ENCODE measurements at regions not wholly inside any gene's neighbourhood (a gene's known extent, or its start where the extent isn't known, plus 50 kb on each side); places are given as distances from the start of the nearest gene placed in this dataset.

DNA sequence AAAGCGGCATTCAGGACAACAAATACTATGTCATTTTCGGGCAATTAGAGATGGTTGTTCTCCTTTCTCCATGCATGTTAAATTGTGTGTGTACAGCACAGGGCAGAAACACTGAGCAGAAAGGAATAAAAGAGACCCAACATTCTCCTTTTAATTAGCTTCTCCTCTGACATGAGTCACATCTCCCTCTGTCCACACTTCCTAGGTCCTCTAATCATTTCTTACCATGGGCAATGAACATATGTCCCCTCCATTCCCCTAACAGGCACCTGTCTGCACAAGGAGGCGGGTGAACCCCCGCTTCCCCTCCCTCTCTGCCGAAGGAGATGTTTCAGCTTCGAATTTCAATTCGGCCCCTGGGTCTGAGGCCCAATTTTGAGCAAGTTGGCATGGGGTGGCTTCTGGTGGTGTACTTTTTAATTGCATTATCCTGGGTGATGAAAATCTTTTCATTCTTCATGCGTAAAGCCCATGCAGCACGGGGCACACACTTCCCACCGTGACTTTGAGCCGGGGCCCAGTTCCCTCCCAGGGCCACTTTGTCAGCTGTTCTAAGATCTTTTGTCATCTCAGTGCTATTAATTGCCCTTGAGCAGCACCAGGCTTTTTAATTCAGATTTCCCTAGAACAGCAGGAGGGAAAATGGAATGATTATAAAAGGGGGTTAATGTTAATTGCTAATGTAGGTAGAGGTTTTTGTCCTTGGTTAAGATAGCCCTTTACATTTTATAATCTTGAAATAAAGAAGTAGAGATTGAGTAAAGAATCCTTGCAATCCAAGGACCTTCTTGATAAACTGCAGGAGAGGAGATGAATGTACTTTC, 219.5 kb upstream of the NRP1 start:
- no peak overlapping the region for H3K4me3 ChIP-seq
- DNase-seq (ENCODE audit: low spot score), result no peak
- no peak overlapping the region for H3K27ac ChIP-seq
- no peaks in the 10 kb centered on the region for H3K36me3 ChIP-seq
- TF ChIP-seq CTCF (IDR thresholded peaks at IDR 0.05), result no peak
- no peaks in the 10 kb centered on the region for H3K4me1 ChIP-seq
- H3K9me3 ChIP-seq, result no peaks in the 10 kb centered on the region
- no peaks in the 10 kb centered on the region for H3K27me3 ChIP-seq

DNA sequence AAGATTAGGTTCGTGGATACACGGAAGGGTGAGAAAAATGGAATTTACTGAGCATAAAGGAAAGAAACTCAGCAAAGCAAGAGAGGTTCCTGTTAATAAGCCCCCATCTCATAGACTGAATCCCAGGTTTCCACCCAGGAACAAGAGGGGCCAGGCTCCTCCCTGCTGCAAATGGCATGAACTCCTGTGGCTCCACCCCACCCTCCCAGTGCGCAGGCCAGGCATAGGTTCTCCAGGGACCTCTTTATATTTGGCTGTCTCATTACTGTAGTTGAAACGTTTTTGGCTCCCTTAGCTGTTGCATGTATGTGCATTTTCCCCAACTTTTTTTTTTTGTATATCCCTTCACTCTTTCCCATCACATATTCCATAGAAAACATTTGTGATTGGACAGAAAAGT, 217.8 kb upstream of the NRP1 start:
- Histone ChIP-seq H3K36me3 (no peaks in the 10 kb centered on the region), H3K4me3 (no peak overlapping the region), H3K27ac (no peak overlapping the region), H3K9me3 (no peaks in the 10 kb centered on the region), H3K27me3 (no peaks in the 10 kb centered on the region), H3K4me1 (no peaks in the 10 kb centered on the region)
- no peak for TF ChIP-seq CTCF (IDR thresholded peaks at IDR 0.05)
- no peak for DNase-seq (ENCODE audit: low spot score)

- H3K27ac ChIP-seq, result no peak overlapping the region
- no peaks in the 10 kb centered on the region for H3K27me3 ChIP-seq
- no peak overlapping the region for H3K4me3 ChIP-seq
- H3K4me1 ChIP-seq, result no peaks in the 10 kb centered on the region
- H3K9me3 ChIP-seq, result no peaks in the 10 kb centered on the region
- TF ChIP-seq CTCF (IDR thresholded peaks at IDR 0.05), result no peak
- DNase-seq (ENCODE audit: low spot score), result no peak
- no peaks in the 10 kb centered on the region for H3K36me3 ChIP-seq
These were observed 216.3 kb upstream of the NRP1 start for GRCh38 chr10:33550811-33551210.

DNA sequence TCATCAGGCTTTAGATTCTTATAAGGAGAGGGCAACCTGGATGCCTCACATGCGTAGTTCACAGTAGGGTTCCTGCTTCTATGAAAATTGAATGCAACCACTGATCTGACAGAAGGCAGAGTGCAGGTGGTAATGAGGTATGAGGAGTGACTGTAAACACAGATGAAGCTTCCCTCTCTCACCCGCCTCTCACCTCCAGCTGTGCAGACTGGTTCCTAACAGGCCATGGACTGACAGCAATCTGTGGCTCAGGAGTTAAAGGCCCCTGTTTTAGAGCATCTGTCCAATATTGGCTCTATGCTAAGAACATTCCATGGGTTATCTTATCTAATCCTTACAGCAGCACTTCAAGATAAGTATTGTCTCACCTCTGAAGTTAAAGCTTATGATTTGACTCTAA, 213.5 kb upstream of the NRP1 start:
- H3K9me3 ChIP-seq, result peaks cover 0 to 10% of the 10 kb centered on the region in 2 donors
- H3K4me3 ChIP-seq, result no peak overlapping the region
- no peaks in the 10 kb centered on the region for H3K36me3 ChIP-seq
- no peak overlapping the region for H3K27ac ChIP-seq
- H3K4me1 ChIP-seq, result no peaks in the 10 kb centered on the region
- H3K27me3 ChIP-seq, result no peaks in the 10 kb centered on the region
- no peak for TF ChIP-seq CTCF (IDR thresholded peaks at IDR 0.05)
- DNase-seq (ENCODE audit: low spot score), result no peak

GRCh38 chr10:33546031-33546430, 211.6 kb upstream of the NRP1 start:
- H3K4me1 ChIP-seq, result no peaks in the 10 kb centered on the region
- TF ChIP-seq CTCF (IDR thresholded peaks at IDR 0.05), result no peak
- DNase-seq (ENCODE audit: low spot score), result no peak

More at GRCh38 chr10:33546031-33546430, 211.6 kb upstream of the NRP1 start:
- H3K36me3 ChIP-seq, result no peaks in the 10 kb centered on the region
- peaks cover 0 to 13% of the 10 kb centered on the region in 2 donors for H3K9me3 ChIP-seq
- no peak overlapping the region for H3K4me3 ChIP-seq
- H3K27ac ChIP-seq, result no peak overlapping the region
- no peaks in the 10 kb centered on the region for H3K27me3 ChIP-seq

Measured in right atrium auricular region (tissue), 2 donors.